GM12878 (cell line): ENCODE measurements at regions not wholly inside any gene's neighbourhood (a gene's known extent, or its start where the extent isn't known, plus 50 kb on each side); places are given as distances from the start of the nearest gene placed in this dataset.

Experiments used
- ATAC-seq: fragments of 200-7000 bp; cut with Tn5 transposase; 3 replicates; pipeline ENCODE4 v1.9.1; 2020; ENCODE audit warnings: mild to moderate bottlenecking, moderate library complexity
- BruUV-seq: library from RNA; stranded (reverse); fragments of 400-500 nt; replicated peaks from 2 replicates; lab custom pipeline; 2021; lab: Mats Ljungman, UMichigan
- CTCF ChIA-PET: fragments of 300-600 bp; sonication (Branson Sonifier 250); formaldehyde crosslinking; extraction: SDS; loops from one replicate; lab custom pipeline; 2021; ENCODE audit warnings: inconsistent platforms; lab: Yijun Ruan, JAX
- POLR2A ChIA-PET: fragments of 350-600 bp; formaldehyde crosslinking; extraction: SDS; loops from one replicate; lab custom pipeline; 2021; ENCODE audit warnings: inconsistent platforms; lab: Charles Lee
- RAD21 ChIA-PET: fragments of 300-600 bp; sonication (Branson Sonifier 250); formaldehyde crosslinking; loops from one replicate; lab custom pipeline; 2023; ENCODE audit warnings: antibody characterized with exemption; ENCODE audit not compliant: unreplicated experiment; lab: Charles Lee
- SMC1A ChIA-PET: fragments of 300-600 bp; sonication (Branson Sonifier 250); formaldehyde crosslinking; loops from one replicate; lab custom pipeline; 2023; ENCODE audit not compliant: unreplicated experiment, uncharacterized antibody; lab: Charles Lee
- DNase-seq: peaks from one replicate; pipeline ENCODE4 v3.0.0-alpha.2; 2011; ENCODE audit warnings: low read depth, low spot score
- FAIRE-seq: peaks from 3 replicates; lab custom pipeline; 2011; peaks lifted over from hg19 to GRCh38; lab: Jason Lieb, UNC
- H2AFZ ChIP-seq: 2 replicates; pipeline ENCODE4 v1.6.0; 2011; ENCODE audit warnings: low read depth, low read length, control low read depth; ENCODE audit not compliant: control insufficient read depth
- H3K27ac ChIP-seq: 2 replicates; pipeline ENCODE4 v1.5.1; 2011; ENCODE audit warnings: control low read depth; ENCODE audit not compliant: control insufficient read depth, insufficient read depth
- H3K27me3 ChIP-seq, 2 experiments: replicated peaks in 1 of 2; 2 replicates each; pipeline versions ENCODE4 v1.6.0 to v1.6.1; 2011; ENCODE audit warnings: low read length in 1 of 2; ENCODE audit not compliant: control insufficient read depth in 2 of 2, insufficient read depth in 2 of 2
- H3K36me3 ChIP-seq, 2 experiments: 2 replicates each; pipeline ENCODE4 v1.5.1; 2011; ENCODE audit warnings: low read length in 1 of 2; ENCODE audit not compliant: control insufficient read depth in 2 of 2, insufficient read depth in 2 of 2
- H3K4me1 ChIP-seq: 2 replicates; pipeline ENCODE4 v1.6.1; 2011; ENCODE audit warnings: mild to moderate bottlenecking, low read length, moderate library complexity, mixed read lengths; ENCODE audit not compliant: control insufficient read depth, insufficient read depth
- H3K4me2 ChIP-seq: 2 replicates; pipeline ENCODE4 v1.6.0; 2011; ENCODE audit warnings: control low read depth; ENCODE audit not compliant: control insufficient read depth, insufficient read depth
- H3K4me3 ChIP-seq: fragments of 200-600 bp; sonication (generic); 2 replicates; pipeline ENCODE4 v1.5.1; 2016
- H3K79me2 ChIP-seq: 2 replicates; pipeline ENCODE4 v1.6.0; 2011; ENCODE audit warnings: low read length; ENCODE audit not compliant: control insufficient read depth, insufficient read depth
- H3K9ac ChIP-seq: 2 replicates; pipeline ENCODE4 v1.8.0; 2011; ENCODE audit warnings: low read length, control low read depth, mixed read lengths; ENCODE audit not compliant: control insufficient read depth, insufficient read depth
- H3K9me3 ChIP-seq: replicated peaks from 3 replicates; pipeline ENCODE4 v1.5.1; 2011; ENCODE audit warnings: mild to moderate bottlenecking, low read length; ENCODE audit not compliant: control insufficient read depth, insufficient read depth
- H4K20me1 ChIP-seq: 2 replicates; pipeline ENCODE4 v1.6.0; 2011; ENCODE audit not compliant: control insufficient read depth, insufficient read depth
- ASH2L ChIP-seq: fragments of 300-600, 200-600 bp; sonication (generic); IDR thresholded peaks from 2 replicates; pipeline ENCODE4 v1.6.1; 2017; ENCODE audit warnings: low read depth, mild to moderate bottlenecking, borderline replicate concordance
- CTCF ChIP-seq, 3 experiments: IDR thresholded peaks in 2 of 3; conservative IDR thresholded peaks in 1 of 3; 2 replicates each; pipeline ENCODE4 v1.5.1; 2011; ENCODE audit warnings: low read depth in 3 of 3, low read length in 3 of 3, mild to moderate bottlenecking in 3 of 3, control low read depth in 2 of 3, moderate library complexity in 2 of 3, inconsistent platforms in 1 of 3, mixed read lengths in 1 of 3; ENCODE audit not compliant: control insufficient read depth in 2 of 3, insufficient read depth in 1 of 3; ENCODE audit errors: extremely low read depth in 1 of 3
- IKZF1 ChIP-seq: fragments of 450-650 bp; conservative IDR thresholded peaks from 2 replicates; pipeline ENCODE4 v1.6.1; 2017; ENCODE audit warnings: antibody characterized with exemption, mild to moderate bottlenecking
- JUND ChIP-seq: IDR thresholded peaks from 2 replicates; pipeline ENCODE4 v1.6.1; 2012; ENCODE audit warnings: low read depth, mild to moderate bottlenecking, low read length, improper control_type of control experiment, moderate library complexity
- NBN ChIP-seq: fragments of 450-650 bp; IDR thresholded peaks from 2 replicates; pipeline ENCODE4 v1.6.1; 2016
- POLR2A ChIP-seq: IDR thresholded peaks from 2 replicates; pipeline ENCODE4 v1.6.1; 2011; ENCODE audit warnings: low read depth, mild to moderate bottlenecking, low read length
- POLR2AphosphoS5 ChIP-seq: IDR thresholded peaks from 2 replicates; pipeline ENCODE4 v1.6.1; 2011; ENCODE audit warnings: mild to moderate bottlenecking, low read length, inconsistent platforms
- SMAD1 ChIP-seq: fragments of 450-650 bp; IDR thresholded peaks from 2 replicates; pipeline ENCODE4 v1.6.1; 2018; ENCODE audit warnings: mild to moderate bottlenecking, low read depth; ENCODE audit not compliant: partially characterized antibody
- SRF ChIP-seq, 2 experiments: IDR thresholded peaks; 2 replicates each; pipeline ENCODE4 v1.6.1; 2011; ENCODE audit warnings: low read depth in 2 of 2, low read length in 2 of 2, mild to moderate bottlenecking in 1 of 2, moderate library complexity in 1 of 2
- WGBS: methylation state at CpG from one replicate; pipeline ENCODE4 v1.1.6; 2016; ENCODE audit warnings: low lambda C conversion rate; ENCODE audit not compliant: insufficient replicate concordance, insufficient coverage; ENCODE audit errors: missing lambda C conversion rate; 5-methylcytosine and 5-hydroxymethylcytosine counted together
- in situ Hi-C: fragments of 300-500 bp; cut with MboI; formaldehyde crosslinking; loops from 9 replicates; pipeline ENCODE4 v1.14.3; 2018; ENCODE audit warnings: mixed read lengths
- intact Hi-C: fragments of 100-400 bp; cut with micrococcal nuclease; formaldehyde crosslinking; loops from one replicate; pipeline ENCODE4 v1.14.2; 2022; ENCODE audit not compliant: unreplicated experiment

- CTCF ChIA-PET, result interaction anchor here (1.0 to 5.9 kb wide), 7 partner anchors 13 to 172 kb away, joined by 3 to 115 read pairs (median 8); no protein-coding TSS in a partner anchor
- H2AFZ ChIP-seq, result no peak overlapping the region
- no peak overlapping the region for H3K4me2 ChIP-seq
- H3K36me3 ChIP-seq, result no peaks in the 10 kb centered on the region
- no peak for FAIRE-seq
- H3K9ac ChIP-seq, result no peak overlapping the region
- TF ChIP-seq IKZF1 (no peak), POLR2A (no peak), POLR2AphosphoS5 (no peak), CTCF (IDR thresholded peaks at IDR 0.05 in 2 of 3, conservative IDR thresholded peaks at IDR 0.05 in 1 of 3; ENCODE audit: control insufficient read depth in 2 of 3, extremely low read depth in 1 of 3, insufficient read depth in 1 of 3, low read depth in 3 of 3, low read length in 3 of 3) (no peak), ASH2L (no peak), SMAD1 (no peak), SRF (IDR thresholded peaks at IDR 0.05; ENCODE audit: low read depth in 2 of 2, low read length in 2 of 2) (no peak), JUND (no peak), NBN (no peak)
- TF ChIP-seq, all 136 proteins: peak for 0
- ATAC-seq (no peak), DNase-seq (no peak)
- H3K4me3 ChIP-seq, result no peak overlapping the region
- no peaks in the 10 kb centered on the region for H4K20me1 ChIP-seq
- H3K9me3 ChIP-seq, result no peaks in the 10 kb centered on the region
- no peak overlapping the region for H3K27ac ChIP-seq
- ChIA-PET RAD21 (interaction anchor here (4.3 kb wide), 1 partner anchor 171 kb away, joined by 59 read pairs; no protein-coding TSS in a partner anchor), POLR2A (no interaction called here), SMC1A (interaction anchor here (0.5 to 4.3 kb wide), 3 partner anchors 14 to 175 kb away, joined by 3 to 48 read pairs (median 4); no protein-coding TSS in a partner anchor)
- in situ Hi-C loops (loop anchor here (10.0 kb wide), 1 partner anchor 339 kb away; no protein-coding TSS in a partner anchor), intact Hi-C loops (loop anchor here (5.0 kb wide), 1 partner anchor 172 kb away; no protein-coding TSS in a partner anchor)
- 30% methylated on average over 13 of the region's 13 CpGs for WGBS
- no peaks in the 10 kb centered on the region for H3K4me1 ChIP-seq
- no peaks in the 10 kb centered on the region for H3K79me2 ChIP-seq
- no peaks in the 10 kb centered on the region for H3K27me3 ChIP-seq
- BruUV-seq, result no TSS peak
Measured at GRCh38 chr22:22785316-22786065, 102.1 kb upstream of the IGLL5 start.
